ACHN (cell line): ENCODE measurements at regions not wholly inside any gene's neighbourhood (a gene's known extent, or its start where the extent isn't known, plus 50 kb on each side); places are given as distances from the start of the nearest gene placed in this dataset.
"Not testable (repeated sequence)": the region's sequence is repeated elsewhere in the genome, so short reads cannot be mapped to it uniquely, and the experiment has no call there.

Source experiments
- DNase-seq: peaks from one replicate; pipeline ENCODE4 v3.0.0-alpha.2; 2015
- in situ Hi-C: cut with HindIII; loops from 2 replicates; pipeline ENCODE4 v1.10.0; 2017; ENCODE audit warnings: low sequenced_read_pairs, low pct_ligation_motif_present, low pct_unique_long_range_greater_than_20kb

- in situ Hi-C loops, DNase-seq: not testable (repeated sequence)
Measured at GRCh38 chr7:39869888-39870522, 80.1 kb upstream of the CDK13 start.

GRCh38 chr7:39871610-39872009 lies 78.4 kb upstream of the CDK13 start:
- DNase-seq, result not testable (repeated sequence)

GRCh38 chr7:39880556-39880955 lies 69.5 kb upstream of the CDK13 start:
- in situ Hi-C loops, result no loop called here
- no peak for DNase-seq

More at GRCh38 chr7:39871610-39872009, 78.4 kb upstream of the CDK13 start:
- in situ Hi-C loops, result not testable (repeated sequence)

GRCh38 chr7:39882148-39882784 lies 67.8 kb upstream of the CDK13 start:
- no peak for DNase-seq
- in situ Hi-C loops, result no loop called here

- in situ Hi-C loops, result no loop called here
- DNase-seq, result no peak
Measured at GRCh38 chr7:39883812-39884390, 66.2 kb upstream of the CDK13 start.

- in situ Hi-C loops, result no loop called here
- no peak for DNase-seq
Measured at GRCh38 chr7:39888171-39888853, 61.7 kb upstream of the CDK13 start.

- no peak for DNase-seq
- in situ Hi-C loops, result no loop called here
Measured at GRCh38 chr7:39890411-39890810, 59.6 kb upstream of the CDK13 start.

GRCh38 chr7:39891894-39892293 lies 58.2 kb upstream of the CDK13 start:
- no peak for DNase-seq
- in situ Hi-C loops, result no loop called here

GRCh38 chr7:39892361-39892760 lies 57.7 kb upstream of the CDK13 start:
- DNase-seq, result no peak
- in situ Hi-C loops, result no loop called here

GRCh38 chr7:39894904-39895303 lies 55.2 kb upstream of the CDK13 start:
- DNase-seq, result no peak
- in situ Hi-C loops, result no loop called here

GRCh38 chr7:39896840-39897239 lies 53.2 kb upstream of the CDK13 start:
- in situ Hi-C loops, result no loop called here
- DNase-seq, result no peak

- no peak for DNase-seq
- in situ Hi-C loops, result no loop called here
Measured at GRCh38 chr7:39898867-39899266, 51.2 kb upstream of the CDK13 start.
